GM18519 (cell line): ENCODE measurements at regions not wholly inside any gene's neighbourhood (a gene's known extent, or its start where the extent isn't known, plus 50 kb on each side); places are given as distances from the start of the nearest gene placed in this dataset.

Source experiments
- ATAC-seq: cut with Tn5 transposase; IDR thresholded peaks from one replicate; pipeline ENCODE4 v1.9.1; 2021; ENCODE audit warnings: mild to moderate bottlenecking, moderate library complexity; ENCODE audit not compliant: unreplicated experiment, low FRiP score

- no peak for ATAC-seq
Observed at GRCh38 chr14:87457720-87458119, 535.3 kb downstream of the GALC start.

GRCh38 chr14:87450193-87450592 lies 542.8 kb downstream of the GALC start:
- ATAC-seq = no peak

GRCh38 chr14:87449016-87449415 lies 544.0 kb downstream of the GALC start:
- ATAC-seq = no peak

- ATAC-seq = no peak
Observed at GRCh38 chr14:87443787-87444186, 549.2 kb downstream of the GALC start.

GRCh38 chr14:87443039-87443438 lies 549.9 kb downstream of the GALC start:
- ATAC-seq = no peak

GRCh38 chr14:87437158-87437557 lies 555.8 kb downstream of the GALC start:
- no peak for ATAC-seq

- no peak for ATAC-seq
Observed at GRCh38 chr14:87434680-87435079, 558.3 kb downstream of the GALC start.

- ATAC-seq = no peak
Observed at GRCh38 chr14:87434011-87434410, 559.0 kb downstream of the GALC start.

GRCh38 chr14:87432698-87433097 lies 560.3 kb downstream of the GALC start:
- no peak for ATAC-seq

GRCh38 chr14:87430810-87431209 lies 562.2 kb downstream of the GALC start:
- no peak for ATAC-seq

- no peak for ATAC-seq
Observed at GRCh38 chr14:87430214-87430613, 562.8 kb downstream of the GALC start.

GRCh38 chr14:87419925-87420324 lies 573.1 kb downstream of the GALC start:
- no peak for ATAC-seq

- no peak for ATAC-seq
Observed at GRCh38 chr14:87411370-87411769, 581.6 kb downstream of the GALC start.

- ATAC-seq = no peak
Observed at GRCh38 chr14:87409393-87409792, 583.6 kb downstream of the GALC start.

GRCh38 chr14:87407344-87407743 lies 585.6 kb downstream of the GALC start:
- ATAC-seq = no peak

GRCh38 chr14:87405563-87405962 lies 587.4 kb downstream of the GALC start:
- ATAC-seq = no peak

- no peak for ATAC-seq
Observed at GRCh38 chr14:87397499-87397898, 595.5 kb downstream of the GALC start.

GRCh38 chr14:87391066-87391465 lies 601.9 kb downstream of the GALC start:
- no peak for ATAC-seq

- ATAC-seq = no peak
Observed at GRCh38 chr14:87388946-87389345, 604.0 kb downstream of the GALC start.

- no peak for ATAC-seq
Observed at GRCh38 chr14:87387806-87388205, 605.2 kb downstream of the GALC start.

- no peak for ATAC-seq
Observed at GRCh38 chr14:87386524-87386923, 606.5 kb downstream of the GALC start.

- ATAC-seq = no peak
Observed at GRCh38 chr14:87380054-87380453, 612.9 kb downstream of the GALC start.

GRCh38 chr14:87368751-87369150 lies 624.2 kb downstream of the GALC start:
- no peak for ATAC-seq
